Suprapubic skin (tissue), 4 donors: ENCODE measurements at regions not wholly inside any gene's neighbourhood (a gene's known extent, or its start where the extent isn't known, plus 50 kb on each side); places are given as distances from the start of the nearest gene placed in this dataset.

ENCODE experiments used
- DNase-seq, 2 donors: peaks; one replicate each; pipeline ENCODE4 v3.0.0-alpha.2; 2019; ENCODE audit warnings: low spot score in 2 of 2
- H3K27ac ChIP-seq: fragments of 200-600 bp; sonication (generic); one replicate; pipeline ENCODE4 v1.5.1; 2019
- H3K27me3 ChIP-seq: fragments of 200-600 bp; sonication (generic); one replicate; pipeline ENCODE4 v1.5.1; 2019
- H3K36me3 ChIP-seq: fragments of 200-600 bp; sonication (generic); one replicate; pipeline ENCODE4 v1.5.1; 2019
- H3K4me1 ChIP-seq: fragments of 200-600 bp; sonication (generic); one replicate; pipeline ENCODE4 v1.5.1; 2019
- H3K4me3 ChIP-seq: fragments of 200-600 bp; sonication (generic); one replicate; pipeline ENCODE4 v1.5.1; 2019; ENCODE audit warnings: mild to moderate bottlenecking
- H3K9me3 ChIP-seq: fragments of 200-600 bp; sonication (generic); one replicate; pipeline ENCODE4 v1.5.1; 2019
- CTCF ChIP-seq, 2 donors: fragments of 200-600 bp in 1 of 2; fragments of 450-650 bp in 1 of 2; sonication (generic) in 1 of 2; IDR thresholded peaks; one replicate each; pipeline ENCODE4 v1.5.1; 2016 to 2019; ENCODE audit warnings: antibody characterized with exemption in 2 of 2, mild to moderate bottlenecking in 1 of 2, moderate library complexity in 1 of 2
- EP300 ChIP-seq: sonication (generic); formaldehyde crosslinking; IDR thresholded peaks from one replicate; pipeline ENCODE4 v1.6.1; 2017; ENCODE audit warnings: antibody characterized with exemption
- POLR2A ChIP-seq, 2 donors: fragments of 450-650 bp; IDR thresholded peaks; one replicate each; pipeline ENCODE4 v1.6.1; 2017; ENCODE audit warnings: antibody characterized with exemption in 2 of 2, mild to moderate bottlenecking in 2 of 2, moderate library complexity in 2 of 2
- POLR2AphosphoS5 ChIP-seq, 3 donors: sonication (generic); formaldehyde crosslinking; IDR thresholded peaks; one replicate each; pipeline ENCODE4 v1.6.1; 2017; ENCODE audit warnings: antibody characterized with exemption in 3 of 3
- WGBS: methylation state at CpG from one replicate; pipeline ENCODE4 v1.1.5; 2018; 5-methylcytosine and 5-hydroxymethylcytosine counted together

- no peak for DNase-seq
- Histone ChIP-seq H3K4me1 (no peaks in the 10 kb centered on the region), H3K27ac (no peak overlapping the region), H3K9me3 (no peaks in the 10 kb centered on the region), H3K36me3 (no peaks in the 10 kb centered on the region), H3K4me3 (no peak overlapping the region), H3K27me3 (no peaks in the 10 kb centered on the region)
- TF ChIP-seq CTCF (IDR thresholded peaks at IDR 0.05), result no peak
- TF ChIP-seq POLR2AphosphoS5 (IDR thresholded peaks at IDR 0.05), result no peak
- no peak for TF ChIP-seq EP300
- no peak for TF ChIP-seq POLR2A (IDR thresholded peaks at IDR 0.05)
- 59% methylated on average over 3 of the region's 3 CpGs for WGBS
Observed at GRCh38 chr2:216959433-216959832, 99.6 kb upstream of the TNP1 start.

- H3K9me3 ChIP-seq, result no peaks in the 10 kb centered on the region
- no peaks in the 10 kb centered on the region for H3K27me3 ChIP-seq
- no peak for TF ChIP-seq POLR2A (IDR thresholded peaks at IDR 0.05)
- no peak for TF ChIP-seq EP300
- no peak for TF ChIP-seq POLR2AphosphoS5 (IDR thresholded peaks at IDR 0.05)
- no peaks in the 10 kb centered on the region for H3K36me3 ChIP-seq
- H3K27ac ChIP-seq, result no peak overlapping the region
- no peak for DNase-seq
- no peak overlapping the region for H3K4me3 ChIP-seq
- WGBS, result 96% methylated on average over 5 of the region's 5 CpGs
- no peaks in the 10 kb centered on the region for H3K4me1 ChIP-seq
Observed at GRCh38 chr2:216956820-216957493, 97.1 kb upstream of the TNP1 start.

GRCh38 chr2:216951171-216951570, 91.3 kb upstream of the TNP1 start:
- TF ChIP-seq POLR2AphosphoS5 (IDR thresholded peaks at IDR 0.05), result no peak
- no peak for TF ChIP-seq CTCF (IDR thresholded peaks at IDR 0.05)
- TF ChIP-seq POLR2A (IDR thresholded peaks at IDR 0.05), result no peak
- TF ChIP-seq EP300, result no peak
- 73% methylated on average over 4 of the region's 4 CpGs for WGBS
- H3K9me3 ChIP-seq, result no peaks in the 10 kb centered on the region
- H3K4me1 ChIP-seq, result no peaks in the 10 kb centered on the region
- DNase-seq, result no peak
- H3K36me3 ChIP-seq, result no peaks in the 10 kb centered on the region
- no peak overlapping the region for H3K4me3 ChIP-seq
- no peak overlapping the region for H3K27ac ChIP-seq
- H3K27me3 ChIP-seq, result no peaks in the 10 kb centered on the region

- Histone ChIP-seq H3K27ac (no peak overlapping the region), H3K4me1 (no peaks in the 10 kb centered on the region), H3K4me3 (no peak overlapping the region), H3K27me3 (no peaks in the 10 kb centered on the region), H3K9me3 (no peaks in the 10 kb centered on the region), H3K36me3 (no peaks in the 10 kb centered on the region)
- no peak for DNase-seq
- TF ChIP-seq POLR2AphosphoS5 (IDR thresholded peaks at IDR 0.05) (no peak), POLR2A (IDR thresholded peaks at IDR 0.05) (no peak), CTCF (IDR thresholded peaks at IDR 0.05) (no peak), EP300 (no peak)
- 64% methylated on average over 2 of the region's 2 CpGs for WGBS
Observed at GRCh38 chr2:216950547-216950946, 90.7 kb upstream of the TNP1 start.

GRCh38 chr2:216949700-216950413, 90.0 kb upstream of the TNP1 start:
- Histone ChIP-seq H3K4me3 (no peak overlapping the region), H3K27me3 (no peaks in the 10 kb centered on the region), H3K27ac (no peak overlapping the region), H3K4me1 (no peaks in the 10 kb centered on the region), H3K36me3 (no peaks in the 10 kb centered on the region), H3K9me3 (no peaks in the 10 kb centered on the region)
- WGBS, result 81% methylated on average over 12 of the region's 12 CpGs
- TF ChIP-seq POLR2AphosphoS5 (IDR thresholded peaks at IDR 0.05), result no peak
- no peak for DNase-seq

GRCh38 chr2:216947055-216947454, 87.2 kb upstream of the TNP1 start:
- no peak overlapping the region for H3K4me3 ChIP-seq
- TF ChIP-seq POLR2A (IDR thresholded peaks at IDR 0.05) (no peak), POLR2AphosphoS5 (IDR thresholded peaks at IDR 0.05) (no peak), CTCF (IDR thresholded peaks at IDR 0.05) (no peak), EP300 (no peak)
- no peaks in the 10 kb centered on the region for H3K4me1 ChIP-seq
- no peak overlapping the region for H3K27ac ChIP-seq
- no peaks in the 10 kb centered on the region for H3K36me3 ChIP-seq
- WGBS, result 94% methylated on average over 4 of the region's 4 CpGs
- H3K9me3 ChIP-seq, result no peaks in the 10 kb centered on the region
- no peaks in the 10 kb centered on the region for H3K27me3 ChIP-seq
- no peak for DNase-seq
